Brain microvascular endothelial cell (primary cell): ENCODE measurements at regions not wholly inside any gene's neighbourhood (a gene's known extent, or its start where the extent isn't known, plus 50 kb on each side); places are given as distances from the start of the nearest gene placed in this dataset.

Source experiments
- DNase-seq: peaks from one replicate; pipeline ENCODE4 v3.0.0-alpha.2; 2020
- H3K27ac ChIP-seq: fragments of 250-450 bp; sonication (Bioruptor Pico); 2 replicates; pipeline ENCODE4 v1.5.1; 2020; ENCODE audit warnings: mild to moderate bottlenecking, moderate library complexity
- H3K27me3 ChIP-seq: fragments of 250-450 bp; sonication (Bioruptor Pico); replicated peaks from 2 replicates; pipeline ENCODE4 v1.5.1; 2020; ENCODE audit warnings: mild to moderate bottlenecking
- H3K36me3 ChIP-seq: fragments of 250-450 bp; sonication (Bioruptor Pico); replicated peaks from 2 replicates; pipeline ENCODE4 v1.5.1; 2020; ENCODE audit warnings: mild to moderate bottlenecking
- H3K4me3 ChIP-seq: 2 replicates; pipeline ENCODE4 v1.5.1; 2011; ENCODE audit warnings: low read depth, mild to moderate bottlenecking, control low read depth, low read length, moderate library complexity
- in situ Hi-C: cut with HindIII; loops from 2 replicates; pipeline ENCODE4 v1.10.0; 2017; ENCODE audit warnings: low sequenced_read_pairs, low pct_ligation_motif_present
- TF ChIP-seq, protein P1 (sequence below): IDR thresholded peaks from 2 replicates; pipeline ENCODE4 v1.5.1; 2011; ENCODE audit warnings: low read depth, mild to moderate bottlenecking, moderate library complexity, low read length, control low read depth, inconsistent platforms; ENCODE audit errors: missing control alignments

DNA sequence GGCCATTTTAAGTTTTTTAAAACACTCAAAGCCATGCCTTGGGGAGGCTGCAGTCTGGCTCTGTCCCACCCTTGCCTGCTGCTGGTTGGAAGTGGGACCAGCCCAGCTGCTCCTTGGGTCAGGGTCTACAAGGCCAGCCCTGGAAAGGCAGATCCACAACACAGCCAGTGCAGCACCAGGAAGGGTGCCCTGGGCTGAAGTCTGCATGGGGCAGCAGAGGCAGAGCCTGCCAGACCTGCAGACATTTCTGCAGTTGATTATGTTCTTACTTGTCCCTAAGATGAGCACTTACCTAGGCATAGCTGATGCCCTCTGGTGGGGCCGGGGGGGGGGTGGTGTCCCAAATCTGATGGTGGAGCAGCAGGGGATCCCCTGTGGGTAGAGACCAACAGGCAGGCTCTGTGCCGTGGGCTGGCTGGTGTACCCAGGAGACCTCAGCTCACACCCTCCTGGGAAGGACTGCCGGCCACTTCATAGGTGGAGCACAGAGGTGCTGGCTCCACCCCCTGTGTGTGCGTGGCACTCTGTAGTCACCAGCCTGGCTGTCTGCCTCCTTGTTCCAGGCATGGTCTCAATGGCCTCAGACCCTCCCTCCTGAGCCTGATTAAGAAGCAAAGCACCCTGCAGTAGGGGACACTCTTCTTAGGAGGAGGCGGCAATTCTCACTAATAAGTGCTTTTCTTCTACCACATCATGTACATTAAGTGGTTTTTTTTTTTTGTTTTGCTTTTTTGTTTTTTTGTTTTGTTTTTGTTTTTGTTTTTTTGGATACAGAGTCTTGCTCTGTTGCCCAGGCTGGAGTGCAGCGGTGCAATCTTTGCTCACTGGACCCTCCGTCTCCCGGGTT is 97.4 kb upstream of the KLF13 start:
- peaks cover 2% of the 10 kb centered on the region for H3K27me3 ChIP-seq
- no peaks in the 10 kb centered on the region for H3K36me3 ChIP-seq
- DNase-seq, result no peak
- TF ChIP-seq, protein P1, sequence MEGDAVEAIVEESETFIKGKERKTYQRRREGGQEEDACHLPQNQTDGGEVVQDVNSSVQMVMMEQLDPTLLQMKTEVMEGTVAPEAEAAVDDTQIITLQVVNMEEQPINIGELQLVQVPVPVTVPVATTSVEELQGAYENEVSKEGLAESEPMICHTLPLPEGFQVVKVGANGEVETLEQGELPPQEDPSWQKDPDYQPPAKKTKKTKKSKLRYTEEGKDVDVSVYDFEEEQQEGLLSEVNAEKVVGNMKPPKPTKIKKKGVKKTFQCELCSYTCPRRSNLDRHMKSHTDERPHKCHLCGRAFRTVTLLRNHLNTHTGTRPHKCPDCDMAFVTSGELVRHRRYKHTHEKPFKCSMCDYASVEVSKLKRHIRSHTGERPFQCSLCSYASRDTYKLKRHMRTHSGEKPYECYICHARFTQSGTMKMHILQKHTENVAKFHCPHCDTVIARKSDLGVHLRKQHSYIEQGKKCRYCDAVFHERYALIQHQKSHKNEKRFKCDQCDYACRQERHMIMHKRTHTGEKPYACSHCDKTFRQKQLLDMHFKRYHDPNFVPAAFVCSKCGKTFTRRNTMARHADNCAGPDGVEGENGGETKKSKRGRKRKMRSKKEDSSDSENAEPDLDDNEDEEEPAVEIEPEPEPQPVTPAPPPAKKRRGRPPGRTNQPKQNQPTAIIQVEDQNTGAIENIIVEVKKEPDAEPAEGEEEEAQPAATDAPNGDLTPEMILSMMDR, result no peak
- in situ Hi-C loops, result no loop called here
- H3K27ac ChIP-seq, result no peak overlapping the region
- no peak overlapping the region for H3K4me3 ChIP-seq

DNA sequence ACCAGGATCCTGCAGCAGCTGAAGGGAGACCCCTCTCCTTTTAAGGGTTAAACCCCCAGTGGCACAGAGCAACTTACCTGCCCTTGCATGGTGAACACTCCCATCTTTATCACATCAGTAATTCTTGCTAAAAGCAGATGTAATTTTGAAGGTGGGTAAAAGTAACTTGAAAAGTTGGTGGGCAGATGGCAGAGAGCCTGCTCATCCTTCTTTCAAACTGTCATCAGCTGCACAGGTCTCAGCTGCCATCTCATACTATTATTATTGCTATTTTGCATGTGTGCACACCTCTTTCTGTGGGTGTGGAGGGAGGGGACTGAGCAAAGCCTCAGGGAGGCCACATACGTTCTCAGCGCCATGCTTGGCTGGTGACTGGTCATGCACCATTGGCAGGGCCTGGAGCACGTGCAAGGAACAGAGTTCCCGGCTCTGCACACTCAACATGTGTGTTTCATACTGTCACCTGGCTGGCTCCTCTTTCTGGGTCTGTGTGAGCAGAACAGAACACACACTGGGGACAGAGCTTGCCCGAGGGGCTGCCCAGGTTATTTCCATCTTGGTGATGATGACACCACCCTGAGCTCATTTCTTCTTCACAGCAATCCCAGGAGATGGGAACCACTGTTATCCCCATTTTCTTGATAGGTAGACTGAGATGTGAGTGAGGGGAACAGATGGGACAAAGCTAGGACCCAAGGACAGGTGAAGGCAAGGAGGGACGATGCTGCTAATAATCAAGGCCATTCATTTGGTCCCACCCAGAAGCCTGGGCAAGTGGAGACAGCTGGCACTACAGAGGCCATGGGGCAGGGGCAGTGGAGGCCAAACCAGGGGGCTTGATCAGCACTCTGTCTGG is 95.8 kb upstream of the KLF13 start:
- Histone ChIP-seq H3K27me3 (no peaks in the 10 kb centered on the region), H3K27ac (no peak overlapping the region), H3K4me3 (no peak overlapping the region), H3K36me3 (no peaks in the 10 kb centered on the region)
- no peak for DNase-seq
- in situ Hi-C loops, result no loop called here
- TF ChIP-seq, protein P1, result no peak

DNA sequence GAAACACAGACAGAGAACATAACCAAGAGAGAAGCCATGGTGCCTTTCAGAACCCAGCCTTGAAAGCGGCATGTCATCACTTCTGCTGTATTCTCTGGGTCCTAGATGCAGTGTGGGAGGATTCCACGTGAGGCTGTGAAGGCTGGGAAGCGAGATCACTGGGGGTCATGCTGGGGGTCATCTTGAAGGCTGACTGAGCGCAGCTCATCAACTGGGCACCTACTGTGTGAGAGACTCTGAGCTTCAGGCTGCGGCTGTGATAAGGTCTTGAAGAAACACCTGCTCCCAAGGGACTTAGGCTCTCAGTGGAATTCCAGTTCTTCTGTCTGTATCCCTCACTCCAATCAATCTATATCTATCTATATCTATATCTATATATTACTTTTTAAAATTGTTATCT is 91.8 kb upstream of the KLF13 start:
- no peaks in the 10 kb centered on the region for H3K36me3 ChIP-seq
- H3K4me3 ChIP-seq, result no peak overlapping the region
- H3K27ac ChIP-seq, result no peak overlapping the region
- DNase-seq, result no peak
- TF ChIP-seq, protein P1, result no peak
- in situ Hi-C loops, result no loop called here
- no peaks in the 10 kb centered on the region for H3K27me3 ChIP-seq

DNA sequence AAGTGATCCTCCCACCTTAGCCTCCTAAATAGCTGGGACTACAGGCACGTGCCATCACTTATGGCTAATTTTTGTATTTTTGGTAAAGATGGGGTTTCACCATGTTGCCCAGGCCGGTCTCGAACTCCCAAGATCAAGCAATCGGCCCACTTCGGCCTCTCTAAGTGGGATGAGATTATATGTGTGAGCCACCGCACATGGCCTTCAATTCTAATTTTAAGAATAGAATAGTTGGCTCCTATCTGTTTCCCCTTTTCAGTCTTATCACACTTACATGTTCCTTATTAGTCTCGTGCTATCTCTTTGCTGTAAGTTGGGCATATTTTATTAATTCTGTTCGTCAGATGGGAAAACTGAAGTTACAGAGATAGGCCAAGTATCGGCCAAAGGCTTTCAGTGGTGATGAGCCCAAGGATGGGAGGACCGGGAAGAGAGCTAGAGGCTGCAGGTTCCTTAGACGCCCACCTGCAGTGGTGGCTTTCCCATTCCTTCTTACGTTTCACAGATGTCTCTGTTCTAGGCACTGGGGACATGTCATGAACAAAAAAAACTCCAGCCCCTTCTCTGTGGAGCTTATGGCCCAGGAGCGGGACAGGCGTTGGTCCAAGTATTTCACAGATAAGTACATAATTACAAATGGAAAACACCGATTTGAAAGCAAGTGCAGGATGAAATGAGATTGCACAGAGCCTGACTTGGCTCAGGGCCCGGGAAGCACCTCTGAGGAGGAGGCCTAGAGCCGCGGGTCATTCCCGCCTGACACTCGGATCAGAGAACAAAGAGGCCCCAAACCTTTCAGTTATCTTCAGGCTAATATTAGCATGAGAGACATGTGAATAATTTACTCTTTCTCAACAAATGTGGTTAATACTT is 91.1 kb upstream of the KLF13 start:
- in situ Hi-C loops, result no loop called here
- Histone ChIP-seq H3K27ac (peak overlapping the region; percentile 82), H3K4me3 (no peak overlapping the region), H3K27me3 (no peaks in the 10 kb centered on the region), H3K36me3 (no peaks in the 10 kb centered on the region)
- TF ChIP-seq, protein P1, result no peak
- peak; percentile 8 for DNase-seq

DNA sequence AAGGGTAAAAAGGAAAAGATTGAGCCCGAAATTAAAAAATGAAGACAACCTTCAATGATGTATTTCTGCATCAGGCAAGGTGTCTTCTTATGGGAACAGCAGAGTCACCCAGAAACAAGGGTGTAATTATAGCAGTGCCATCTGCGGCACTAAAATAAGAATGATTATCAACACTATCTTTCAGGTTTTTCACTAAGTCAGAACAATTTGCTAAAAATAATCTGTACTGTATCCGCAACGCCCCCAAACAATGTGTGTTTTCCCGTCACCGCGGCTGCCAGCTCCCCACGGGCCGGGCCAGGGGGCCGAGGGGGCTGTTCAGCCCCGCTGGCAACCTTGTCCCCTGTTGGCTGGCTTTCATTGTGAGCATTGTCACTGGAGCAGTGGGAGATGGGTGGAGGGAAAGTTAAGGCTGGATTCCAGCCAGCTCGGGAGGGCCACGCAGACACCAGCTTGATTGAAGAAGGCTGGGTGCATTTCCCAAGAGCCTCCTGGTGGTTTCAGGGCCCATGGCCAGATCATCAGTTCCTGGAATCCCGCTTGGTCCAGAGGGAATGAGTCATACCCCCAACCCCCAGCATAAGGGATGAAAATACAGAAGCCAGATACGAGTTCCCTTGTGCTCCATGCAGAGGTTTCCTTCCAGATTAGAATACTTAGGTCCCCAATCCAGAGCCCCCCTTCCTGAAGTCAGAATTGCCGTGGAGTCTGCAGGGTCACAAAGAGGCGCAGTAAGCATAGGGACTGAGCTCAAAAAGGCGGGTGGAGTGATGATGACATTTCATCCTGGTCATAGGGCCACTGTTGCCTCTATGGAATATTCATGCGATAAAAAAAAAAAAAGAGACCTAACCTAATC is 90.2 kb upstream of the KLF13 start:
- DNase-seq, result peak; percentile 94
- in situ Hi-C loops, result no loop called here
- TF ChIP-seq, protein P1, result peak; percentile 41
- Histone ChIP-seq H3K4me3 (peak overlapping the region; percentile 32), H3K27ac (peak overlapping the region; percentile 82), H3K36me3 (no peaks in the 10 kb centered on the region), H3K27me3 (no peaks in the 10 kb centered on the region)
